ENCODE measurements at regions not wholly inside any gene's neighbourhood (a gene's known extent, or its start where the extent isn't known, plus 50 kb on each side); places are given as distances from the start of the nearest gene placed in this dataset.

DNA sequence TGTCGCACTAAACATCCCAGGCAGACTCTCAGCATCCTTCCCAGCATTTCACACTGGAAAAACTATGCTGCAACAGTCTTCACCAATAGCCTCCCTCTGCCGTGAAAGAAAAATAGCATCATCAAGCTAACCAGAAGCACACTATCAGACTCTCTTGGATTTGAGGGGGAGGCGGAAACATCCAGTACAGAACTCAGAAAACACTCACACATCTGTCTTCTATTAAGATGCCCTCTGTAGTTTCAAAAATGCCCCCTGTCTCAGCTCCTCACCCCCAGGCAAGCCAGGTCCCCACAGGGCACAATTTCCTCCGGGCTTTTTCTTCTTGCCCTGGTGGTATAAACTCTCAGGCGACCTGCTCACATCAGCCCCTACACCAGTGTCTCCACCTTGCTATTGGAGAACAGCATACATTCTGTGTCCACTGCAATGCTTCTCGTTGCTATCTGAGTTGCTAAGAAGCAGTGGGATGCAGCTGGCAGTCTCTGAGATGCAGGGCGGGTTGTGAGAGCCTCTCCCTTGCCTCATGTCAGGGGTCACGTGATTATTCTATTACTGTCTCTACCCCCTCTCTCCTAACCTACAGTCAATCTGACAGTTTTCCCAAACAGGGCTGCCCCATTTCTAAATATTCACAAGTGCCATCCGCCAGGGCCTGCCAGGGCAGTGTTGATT, 189.9 kb downstream of the INO80D start:
- Mint-ChIP-seq H3K9me3 (peaks cover 13% of the 10 kb centered on the region), H3K36me3 (no peaks in the 10 kb centered on the region), H3K27ac (no peak overlapping the region), H3K27me3 (peaks cover 8% of the 10 kb centered on the region), H3K4me1 (ENCODE audit: low read depth) (no peaks in the 10 kb centered on the region), H3K4me3 (no peak overlapping the region)
- CTCF ChIA-PET = no interaction called here
- POLR2A ChIA-PET = no interaction called here
- DNase-seq = no peak
- intact Hi-C loops (cut with micrococcal nuclease) = no loop called here

DNA sequence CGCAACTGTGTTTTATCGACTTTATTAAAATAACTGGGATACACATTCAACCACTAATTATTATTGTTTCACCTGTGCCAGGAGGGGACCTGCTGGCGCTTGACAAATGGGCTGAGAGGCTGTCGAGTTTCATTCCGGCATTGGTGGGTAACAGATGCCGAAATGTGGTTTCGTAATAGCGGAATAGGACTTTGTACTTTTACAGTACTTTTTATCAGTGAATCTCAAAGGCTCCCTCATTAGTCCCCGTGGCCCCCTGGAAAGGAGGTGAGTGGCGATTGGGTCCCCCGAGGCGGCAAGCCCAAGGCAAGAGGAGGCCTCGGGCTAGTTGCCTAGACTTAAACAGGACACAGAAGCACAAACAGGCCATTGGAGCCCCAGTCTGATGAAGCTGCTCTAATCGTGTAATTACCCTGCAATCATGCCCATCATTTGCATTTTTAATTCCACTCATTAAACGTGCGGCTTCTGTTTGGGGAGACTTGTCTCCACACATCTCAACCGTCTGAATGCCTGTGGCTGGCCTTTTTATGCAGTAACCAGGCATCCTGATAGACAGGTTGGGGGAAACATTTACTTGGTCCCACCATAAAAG, 193.2 kb downstream of the INO80D start:
- H3K9me3 Mint-ChIP-seq = no peaks in the 10 kb centered on the region
- ChIA-PET POLR2A (no interaction called here), CTCF (no interaction called here)
- no peak overlapping the region for H3K4me3 Mint-ChIP-seq
- H3K27me3 Mint-ChIP-seq = peaks cover 6% of the 10 kb centered on the region
- no peak for DNase-seq
- no peaks in the 10 kb centered on the region for H3K4me1 Mint-ChIP-seq (ENCODE audit: low read depth)
- intact Hi-C loops (cut with micrococcal nuclease) = no loop called here
- H3K36me3 Mint-ChIP-seq = no peaks in the 10 kb centered on the region
- no peak overlapping the region for H3K27ac Mint-ChIP-seq

GRCh38 chr2:205892251-205892655, 193.7 kb downstream of the INO80D start:
- ChIA-PET POLR2A (no interaction called here), CTCF (no interaction called here)
- H3K4me1 Mint-ChIP-seq (ENCODE audit: low read depth) = no peaks in the 10 kb centered on the region
- no peaks in the 10 kb centered on the region for H3K36me3 Mint-ChIP-seq
- H3K9me3 Mint-ChIP-seq = no peaks in the 10 kb centered on the region
- no peak overlapping the region for H3K4me3 Mint-ChIP-seq
- intact Hi-C loops (cut with micrococcal nuclease) = no loop called here
- DNase-seq = no peak
- peaks cover 6% of the 10 kb centered on the region for H3K27me3 Mint-ChIP-seq
- H3K27ac Mint-ChIP-seq = no peak overlapping the region

DNA sequence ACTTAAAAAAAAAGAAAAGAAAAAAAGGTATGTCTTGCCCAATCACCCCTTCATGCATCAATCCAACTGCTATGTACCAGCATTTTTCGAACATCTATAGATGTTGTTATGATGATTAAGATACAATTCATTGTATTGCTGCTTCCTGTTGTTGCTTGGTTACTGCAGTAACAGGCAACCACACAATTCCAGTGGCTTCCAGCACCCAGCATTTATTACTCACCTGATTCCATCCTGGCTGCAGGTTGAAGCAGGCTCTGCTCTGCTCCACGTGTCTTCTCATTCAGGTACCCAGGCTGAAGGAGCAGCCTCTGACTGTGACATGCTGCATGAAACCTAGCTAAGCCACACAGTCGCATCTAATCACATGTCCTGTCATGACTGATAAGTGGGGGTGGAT, 196.9 kb downstream of the INO80D start:
- Mint-ChIP-seq H3K27ac (no peak overlapping the region), H3K36me3 (no peaks in the 10 kb centered on the region), H3K27me3 (peaks cover 6% of the 10 kb centered on the region), H3K4me1 (ENCODE audit: low read depth) (no peaks in the 10 kb centered on the region), H3K4me3 (no peak overlapping the region), H3K9me3 (no peaks in the 10 kb centered on the region)
- ChIA-PET POLR2A (no interaction called here), CTCF (interaction anchor here (1.4 kb wide), 1 partner anchor 13 kb away, joined by 3 read pairs; no protein-coding TSS in a partner anchor)
- intact Hi-C loops (cut with micrococcal nuclease) = no loop called here
- DNase-seq = no peak

- Mint-ChIP-seq H3K27ac (no peak overlapping the region), H3K4me1 (ENCODE audit: low read depth) (no peaks in the 10 kb centered on the region), H3K4me3 (no peak overlapping the region), H3K27me3 (peaks cover 6% of the 10 kb centered on the region), H3K9me3 (no peaks in the 10 kb centered on the region), H3K36me3 (no peaks in the 10 kb centered on the region)
- ChIA-PET CTCF (no interaction called here), POLR2A (no interaction called here)
- intact Hi-C loops (cut with micrococcal nuclease) = no loop called here
- DNase-seq = no peak
Observed at GRCh38 chr2:205887637-205888036, 198.3 kb downstream of the INO80D start.

GRCh38 chr2:205885492-205886099, 200.4 kb downstream of the INO80D start:
- Mint-ChIP-seq H3K27me3 (peaks cover 15% of the 10 kb centered on the region), H3K36me3 (no peaks in the 10 kb centered on the region), H3K27ac (no peak overlapping the region), H3K4me3 (no peak overlapping the region), H3K9me3 (no peaks in the 10 kb centered on the region), H3K4me1 (ENCODE audit: low read depth) (no peaks in the 10 kb centered on the region)
- ChIA-PET POLR2A (no interaction called here), CTCF (interaction anchor here (0.7 to 2.1 kb wide), 11 partner anchors 9 to 1623 kb away, joined by 3 to 23 read pairs (median 3); no protein-coding TSS in a partner anchor)
- peak; percentile 81 for DNase-seq
- intact Hi-C loops (cut with micrococcal nuclease) = loop anchor here (1.0 kb wide), 2 partner anchors 119 to 1560 kb away; no protein-coding TSS in a partner anchor

DNA sequence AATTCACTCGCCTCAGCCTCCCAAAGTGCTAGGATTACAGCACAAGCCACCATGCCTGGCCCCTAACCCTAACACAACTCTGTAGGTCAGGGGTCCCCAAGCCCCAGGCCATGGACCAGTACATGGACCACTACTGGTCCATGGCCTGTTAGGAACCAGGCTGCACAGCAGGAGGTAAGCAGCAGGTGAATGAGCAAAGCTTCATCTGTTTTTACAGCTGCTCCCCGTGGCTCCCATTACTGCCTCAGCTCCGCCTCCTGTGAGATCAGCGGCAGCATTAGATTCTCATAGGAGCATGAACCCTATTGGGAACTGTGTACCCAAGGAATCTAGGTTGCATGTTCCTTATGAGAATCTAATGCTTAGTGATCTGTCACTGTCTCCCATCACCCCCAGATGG, 201.7 kb downstream of the NRP2 start:
- intact Hi-C loops (cut with micrococcal nuclease) = no loop called here

GRCh38 chr2:205882806-205883425, 200.6 kb downstream of the NRP2 start:
- peaks cover 20% of the 10 kb centered on the region for H3K27me3 Mint-ChIP-seq
- ChIA-PET POLR2A (no interaction called here), CTCF (interaction anchor here (0.7 kb wide), 1 partner anchor 10 kb away, joined by 3 read pairs; no protein-coding TSS in a partner anchor)
- intact Hi-C loops (cut with micrococcal nuclease) = no loop called here
- no peaks in the 10 kb centered on the region for H3K36me3 Mint-ChIP-seq
- no peak for DNase-seq
- H3K27ac Mint-ChIP-seq = no peak overlapping the region
- no peaks in the 10 kb centered on the region for H3K9me3 Mint-ChIP-seq
- no peak overlapping the region for H3K4me3 Mint-ChIP-seq
- H3K4me1 Mint-ChIP-seq (ENCODE audit: low read depth) = no peaks in the 10 kb centered on the region

More for the DNA sequence above, 201.7 kb downstream of the NRP2 start:
- ChIA-PET CTCF (interaction anchor here (0.6 to 2.1 kb wide), 3 partner anchors 19 to 188 kb away, joined by 3 to 23 read pairs (median 10); no protein-coding TSS in a partner anchor), POLR2A (no interaction called here)
- no peak overlapping the region for H3K4me3 Mint-ChIP-seq
- no peaks in the 10 kb centered on the region for H3K9me3 Mint-ChIP-seq
- H3K36me3 Mint-ChIP-seq = no peaks in the 10 kb centered on the region
- DNase-seq = no peak
- H3K27ac Mint-ChIP-seq = no peak overlapping the region
- H3K27me3 Mint-ChIP-seq = peaks cover 20% of the 10 kb centered on the region
- no peaks in the 10 kb centered on the region for H3K4me1 Mint-ChIP-seq (ENCODE audit: low read depth)

- intact Hi-C loops (cut with micrococcal nuclease) = no loop called here
- H3K9me3 Mint-ChIP-seq = no peaks in the 10 kb centered on the region
- H3K4me1 Mint-ChIP-seq (ENCODE audit: low read depth) = no peaks in the 10 kb centered on the region
- H3K4me3 Mint-ChIP-seq = no peak overlapping the region
- ChIA-PET POLR2A (no interaction called here), CTCF (no interaction called here)
- H3K36me3 Mint-ChIP-seq = no peaks in the 10 kb centered on the region
- H3K27ac Mint-ChIP-seq = no peak overlapping the region
- no peak for DNase-seq
- peaks cover 18% of the 10 kb centered on the region for H3K27me3 Mint-ChIP-seq
Observed at GRCh38 chr2:205880048-205880447, 197.7 kb downstream of the NRP2 start.

GRCh38 chr2:205878999-205879762, 196.9 kb downstream of the NRP2 start:
- Mint-ChIP-seq H3K4me1 (ENCODE audit: low read depth) (no peaks in the 10 kb centered on the region), H3K27me3 (peaks cover 14% of the 10 kb centered on the region), H3K4me3 (no peak overlapping the region), H3K27ac (no peak overlapping the region), H3K36me3 (no peaks in the 10 kb centered on the region), H3K9me3 (no peaks in the 10 kb centered on the region)
- no peak for DNase-seq
- intact Hi-C loops (cut with micrococcal nuclease) = no loop called here
- ChIA-PET POLR2A (no interaction called here), CTCF (no interaction called here)

- H3K4me3 Mint-ChIP-seq = no peak overlapping the region
- no peaks in the 10 kb centered on the region for H3K36me3 Mint-ChIP-seq
- ChIA-PET POLR2A (no interaction called here), CTCF (no interaction called here)
- no peak overlapping the region for H3K27ac Mint-ChIP-seq
- no peaks in the 10 kb centered on the region for H3K9me3 Mint-ChIP-seq
- DNase-seq = no peak
- H3K27me3 Mint-ChIP-seq = peaks cover 19% of the 10 kb centered on the region
- H3K4me1 Mint-ChIP-seq (ENCODE audit: low read depth) = no peaks in the 10 kb centered on the region
- intact Hi-C loops (cut with micrococcal nuclease) = no loop called here
Observed at GRCh38 chr2:205877496-205877895, 195.2 kb downstream of the NRP2 start.

- no peak for DNase-seq
- Mint-ChIP-seq H3K4me3 (no peak overlapping the region), H3K9me3 (no peaks in the 10 kb centered on the region), H3K36me3 (no peaks in the 10 kb centered on the region), H3K27me3 (peaks cover 16% of the 10 kb centered on the region), H3K27ac (no peak overlapping the region), H3K4me1 (ENCODE audit: low read depth) (no peaks in the 10 kb centered on the region)
- ChIA-PET POLR2A (no interaction called here), CTCF (interaction anchor here (1.0 kb wide), 1 partner anchor 9 kb away, joined by 3 read pairs; no protein-coding TSS in a partner anchor)
- intact Hi-C loops (cut with micrococcal nuclease) = no loop called here
Observed at GRCh38 chr2:205876127-205876526, 193.8 kb downstream of the NRP2 start.
